HepG2 (cell line): ENCODE measurements at regions not wholly inside any gene's neighbourhood (a gene's known extent, or its start where the extent isn't known, plus 50 kb on each side); places are given as distances from the start of the nearest gene placed in this dataset.

ENCODE experiments used
- NCOA2 ChIP-seq: sonication (generic); formaldehyde crosslinking; IDR thresholded peaks from 2 replicates; pipeline ENCODE4 v1.8.0; 2022; ENCODE audit warnings: inconsistent platforms
- NRL ChIP-seq: sonication (generic); formaldehyde crosslinking; IDR thresholded peaks from 2 replicates; pipeline ENCODE4 v1.5.0; 2020; ENCODE audit warnings: missing genetic modification reagents, mild to moderate bottlenecking, moderate library complexity, borderline replicate concordance
- RARA ChIP-seq: IDR thresholded peaks from 2 replicates; pipeline ENCODE4 v1.6.1; 2016; ENCODE audit warnings: missing genetic modification reagents, missing compliant biosample characterization
- ZNF883 ChIP-seq: sonication (generic); formaldehyde crosslinking; IDR thresholded peaks from 2 replicates; pipeline ENCODE4 v1.5.1; 2020; ENCODE audit warnings: mild to moderate bottlenecking, missing genetic modification reagents; ENCODE audit errors: not compliant biosample characterization
- ZSCAN12 ChIP-seq: sonication (generic); formaldehyde crosslinking; IDR thresholded peaks from 2 replicates; pipeline ENCODE4 v1.9.0; 2021; ENCODE audit warnings: mild to moderate bottlenecking, missing genetic modification reagents
- TF ChIP-seq, protein P1 (sequence below): sonication (generic); formaldehyde crosslinking; conservative IDR thresholded peaks from 2 replicates; pipeline ENCODE4 v1.8.0; 2022; ENCODE audit warnings: low read depth, missing genetic modification reagents
- TF ChIP-seq, protein P2 (sequence below): sonication (generic); formaldehyde crosslinking; IDR thresholded peaks from 2 replicates; pipeline ENCODE4 v1.9.0; 2021; ENCODE audit warnings: missing genetic modification reagents, borderline replicate concordance
- TF ChIP-seq, protein P3 (sequence below): sonication (generic); formaldehyde crosslinking; IDR thresholded peaks from 2 replicates; pipeline ENCODE4 v1.4.0; 2020; ENCODE audit warnings: missing genetic modification reagents, borderline replicate concordance

DNA sequence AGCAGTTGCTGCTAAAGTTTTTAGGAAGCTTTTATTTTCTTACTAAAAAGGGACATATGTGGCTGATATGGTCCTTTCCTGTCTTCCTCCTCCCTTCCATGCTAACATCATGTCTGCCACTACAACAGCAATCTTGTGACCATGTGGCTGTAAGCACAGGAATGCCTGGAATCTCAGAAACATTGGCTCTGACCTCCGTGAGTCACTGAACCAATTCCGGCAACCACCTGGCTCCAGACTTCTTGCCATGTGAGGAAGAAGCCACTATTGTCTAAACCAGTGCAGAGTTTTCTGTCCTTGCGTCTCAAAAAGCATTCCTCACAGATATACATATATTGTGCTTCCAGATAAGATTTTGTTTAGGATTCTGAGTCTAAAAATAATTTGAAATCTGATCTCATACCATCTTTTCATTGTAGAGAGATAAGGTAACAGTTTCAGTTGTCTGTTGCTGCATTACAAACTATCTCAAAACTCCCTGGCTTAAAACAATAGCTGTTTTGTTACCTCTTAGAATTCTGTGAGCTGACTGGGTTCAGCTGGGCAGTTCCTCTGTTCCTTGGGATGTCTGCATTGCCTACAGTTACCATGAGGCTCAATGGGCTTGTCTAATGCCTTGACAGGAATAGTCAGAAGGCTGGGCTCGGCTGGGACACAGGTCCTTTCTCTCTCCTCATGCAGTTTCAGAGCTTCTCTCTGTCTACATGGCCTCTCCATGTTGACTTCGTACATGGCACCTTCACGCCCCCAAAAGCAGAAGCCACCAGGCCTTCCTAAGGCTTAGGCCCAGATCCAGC lies 77.3 kb upstream of the MAGI1 start (continued):
- TF ChIP-seq, protein P1, sequence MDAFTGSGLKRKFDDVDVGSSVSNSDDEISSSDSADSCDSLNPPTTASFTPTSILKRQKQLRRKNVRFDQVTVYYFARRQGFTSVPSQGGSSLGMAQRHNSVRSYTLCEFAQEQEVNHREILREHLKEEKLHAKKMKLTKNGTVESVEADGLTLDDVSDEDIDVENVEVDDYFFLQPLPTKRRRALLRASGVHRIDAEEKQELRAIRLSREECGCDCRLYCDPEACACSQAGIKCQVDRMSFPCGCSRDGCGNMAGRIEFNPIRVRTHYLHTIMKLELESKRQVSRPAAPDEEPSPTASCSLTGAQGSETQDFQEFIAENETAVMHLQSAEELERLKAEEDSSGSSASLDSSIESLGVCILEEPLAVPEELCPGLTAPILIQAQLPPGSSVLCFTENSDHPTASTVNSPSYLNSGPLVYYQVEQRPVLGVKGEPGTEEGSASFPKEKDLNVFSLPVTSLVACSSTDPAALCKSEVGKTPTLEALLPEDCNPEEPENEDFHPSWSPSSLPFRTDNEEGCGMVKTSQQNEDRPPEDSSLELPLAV (CRISPR knock-in tag): no peak
- TF ChIP-seq NCOA2 (CRISPR knock-in tag) (peak; percentile 18; the same call in 1 of the 2 replicates), ZSCAN12 (CRISPR knock-in tag) (no peak), RARA (CRISPR knock-in tag) (peak; percentile 57), NRL (CRISPR knock-in tag) (no peak), ZNF883 (no peak)
- TF ChIP-seq, protein P2, sequence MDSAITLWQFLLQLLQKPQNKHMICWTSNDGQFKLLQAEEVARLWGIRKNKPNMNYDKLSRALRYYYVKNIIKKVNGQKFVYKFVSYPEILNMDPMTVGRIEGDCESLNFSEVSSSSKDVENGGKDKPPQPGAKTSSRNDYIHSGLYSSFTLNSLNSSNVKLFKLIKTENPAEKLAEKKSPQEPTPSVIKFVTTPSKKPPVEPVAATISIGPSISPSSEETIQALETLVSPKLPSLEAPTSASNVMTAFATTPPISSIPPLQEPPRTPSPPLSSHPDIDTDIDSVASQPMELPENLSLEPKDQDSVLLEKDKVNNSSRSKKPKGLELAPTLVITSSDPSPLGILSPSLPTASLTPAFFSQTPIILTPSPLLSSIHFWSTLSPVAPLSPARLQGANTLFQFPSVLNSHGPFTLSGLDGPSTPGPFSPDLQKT (CRISPR knock-in tag): no peak
- TF ChIP-seq, protein P3, sequence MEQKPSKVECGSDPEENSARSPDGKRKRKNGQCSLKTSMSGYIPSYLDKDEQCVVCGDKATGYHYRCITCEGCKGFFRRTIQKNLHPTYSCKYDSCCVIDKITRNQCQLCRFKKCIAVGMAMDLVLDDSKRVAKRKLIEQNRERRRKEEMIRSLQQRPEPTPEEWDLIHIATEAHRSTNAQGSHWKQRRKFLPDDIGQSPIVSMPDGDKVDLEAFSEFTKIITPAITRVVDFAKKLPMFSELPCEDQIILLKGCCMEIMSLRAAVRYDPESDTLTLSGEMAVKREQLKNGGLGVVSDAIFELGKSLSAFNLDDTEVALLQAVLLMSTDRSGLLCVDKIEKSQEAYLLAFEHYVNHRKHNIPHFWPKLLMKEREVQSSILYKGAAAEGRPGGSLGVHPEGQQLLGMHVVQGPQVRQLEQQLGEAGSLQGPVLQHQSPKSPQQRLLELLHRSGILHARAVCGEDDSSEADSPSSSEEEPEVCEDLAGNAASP (CRISPR knock-in tag): no peak
